ENCODE measurements at regions not wholly inside any gene's neighbourhood (a gene's known extent, or its start where the extent isn't known, plus 50 kb on each side); places are given as distances from the start of the nearest gene placed in this dataset.

DNA sequence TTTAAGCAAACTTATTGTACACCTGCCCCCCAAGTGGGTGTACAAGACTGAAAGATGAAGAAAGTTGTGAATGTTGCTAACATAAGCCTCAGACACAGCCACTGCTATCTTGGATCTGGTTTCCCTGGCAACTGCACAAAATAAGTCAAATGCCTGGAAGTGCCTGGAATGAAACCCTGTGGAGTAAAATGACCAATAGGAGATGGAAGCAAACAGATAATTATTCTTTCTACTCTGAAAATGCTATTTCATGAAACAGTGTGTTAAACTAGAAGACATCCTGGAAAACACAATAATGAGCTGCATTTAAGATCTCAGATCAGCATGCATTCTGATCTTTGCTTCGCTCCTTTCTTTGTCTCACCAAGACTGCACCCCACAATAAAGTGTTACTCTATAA, 1016.0 kb downstream of the ARAP2 start:
- Histone ChIP-seq H3K27ac (ENCODE audit: low read depth in 1 of 2, low read length in 2 of 2) (no peak overlapping the region), H3K4me3 (ENCODE audit: low read length) (no peak overlapping the region), H3K36me3 (ENCODE audit: insufficient read depth, low read length) (no peaks in the 10 kb centered on the region), H3K27me3 (ENCODE audit: control insufficient read depth in 1 of 2, insufficient read depth in 2 of 2, low read length in 2 of 2) (no peaks in the 10 kb centered on the region), H3K4me1 (ENCODE audit: insufficient read depth, low read length) (no peaks in the 10 kb centered on the region), H3K9me3 (ENCODE audit: control insufficient read depth in 1 of 2, insufficient read depth in 1 of 2, low read length in 2 of 2) (no peaks in the 10 kb centered on the region)
- H3K36me3 Mint-ChIP-seq (ENCODE audit: low read depth), result no peaks in the 10 kb centered on the region
- ChIA-PET CTCF (interaction anchor here (0.6 kb wide), 1 partner anchor 259 kb away, joined by 3 read pairs; no protein-coding TSS in a partner anchor), POLR2A (no interaction called here)
- H3K27ac Mint-ChIP-seq, result no peak overlapping the region
- ATAC-seq (ENCODE audit: poor library complexity) (no peak), DNase-seq (no peak)
- intact Hi-C loops (cut with DNase I, micrococcal nuclease), result no loop called here
- no peaks in the 10 kb centered on the region for H3K27me3 Mint-ChIP-seq
- TF ChIP-seq, protein P1, sequence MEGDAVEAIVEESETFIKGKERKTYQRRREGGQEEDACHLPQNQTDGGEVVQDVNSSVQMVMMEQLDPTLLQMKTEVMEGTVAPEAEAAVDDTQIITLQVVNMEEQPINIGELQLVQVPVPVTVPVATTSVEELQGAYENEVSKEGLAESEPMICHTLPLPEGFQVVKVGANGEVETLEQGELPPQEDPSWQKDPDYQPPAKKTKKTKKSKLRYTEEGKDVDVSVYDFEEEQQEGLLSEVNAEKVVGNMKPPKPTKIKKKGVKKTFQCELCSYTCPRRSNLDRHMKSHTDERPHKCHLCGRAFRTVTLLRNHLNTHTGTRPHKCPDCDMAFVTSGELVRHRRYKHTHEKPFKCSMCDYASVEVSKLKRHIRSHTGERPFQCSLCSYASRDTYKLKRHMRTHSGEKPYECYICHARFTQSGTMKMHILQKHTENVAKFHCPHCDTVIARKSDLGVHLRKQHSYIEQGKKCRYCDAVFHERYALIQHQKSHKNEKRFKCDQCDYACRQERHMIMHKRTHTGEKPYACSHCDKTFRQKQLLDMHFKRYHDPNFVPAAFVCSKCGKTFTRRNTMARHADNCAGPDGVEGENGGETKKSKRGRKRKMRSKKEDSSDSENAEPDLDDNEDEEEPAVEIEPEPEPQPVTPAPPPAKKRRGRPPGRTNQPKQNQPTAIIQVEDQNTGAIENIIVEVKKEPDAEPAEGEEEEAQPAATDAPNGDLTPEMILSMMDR (IDR thresholded peaks at IDR 0.05), result no peak
- no peak overlapping the region for H3K4me3 Mint-ChIP-seq
- H3K4me1 Mint-ChIP-seq (ENCODE audit: low read depth), result no peaks in the 10 kb centered on the region
- no peaks in the 10 kb centered on the region for H3K9me3 Mint-ChIP-seq

DNA sequence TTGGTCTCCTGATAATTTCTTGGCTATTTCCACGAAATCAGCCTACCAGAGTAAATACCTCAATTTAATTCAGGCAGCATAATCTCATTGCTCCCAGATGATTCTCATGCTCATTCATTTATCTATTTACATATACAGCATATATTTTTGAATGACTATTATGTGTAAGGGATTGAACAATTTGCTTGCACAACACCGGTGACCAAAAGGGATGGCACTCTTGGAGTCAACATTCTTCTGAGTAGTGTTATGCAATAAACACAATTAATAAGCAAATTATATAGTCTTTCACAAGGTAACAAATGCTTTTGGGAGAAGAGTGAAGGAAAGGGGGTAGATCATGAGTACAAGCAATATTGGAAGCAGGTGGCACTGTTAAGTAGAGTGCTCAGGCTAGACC, 1015.3 kb downstream of the ARAP2 start:
- H3K4me1 ChIP-seq (ENCODE audit: insufficient read depth, low read length), result no peaks in the 10 kb centered on the region
- no peak overlapping the region for H3K4me3 ChIP-seq (ENCODE audit: low read length)
- intact Hi-C loops (cut with DNase I, micrococcal nuclease), result no loop called here

DNA sequence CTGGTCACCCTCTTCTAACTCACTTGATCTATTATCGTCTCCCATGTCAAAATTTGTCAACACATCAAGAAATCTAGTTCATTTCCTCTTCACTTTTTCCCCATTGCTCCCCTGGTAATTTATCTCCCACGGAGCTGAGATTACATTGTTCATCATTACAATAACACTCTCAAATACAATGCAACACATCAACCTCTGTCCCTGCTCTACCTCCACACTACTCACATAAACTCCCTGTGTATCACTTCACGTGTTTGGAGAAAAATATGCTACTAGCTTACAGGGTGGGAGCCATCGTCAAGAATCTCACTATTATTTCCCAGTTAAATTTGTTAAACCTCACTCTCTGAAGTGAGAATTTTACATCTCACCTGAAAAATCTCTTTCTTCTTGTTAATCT, 1006.4 kb downstream of the ARAP2 start:
- no peak overlapping the region for H3K4me3 ChIP-seq (ENCODE audit: low read length)
- Mint-ChIP-seq H3K4me3 (no peak overlapping the region), H3K9me3 (peaks cover 9% of the 10 kb centered on the region), H3K27ac (no peak overlapping the region), H3K4me1 (ENCODE audit: low read depth) (no peaks in the 10 kb centered on the region), H3K27me3 (no peaks in the 10 kb centered on the region), H3K36me3 (ENCODE audit: low read depth) (no peaks in the 10 kb centered on the region)
- DNase-seq (no peak), ATAC-seq (ENCODE audit: poor library complexity) (no peak)
- intact Hi-C loops (cut with DNase I, micrococcal nuclease), result no loop called here
- TF ChIP-seq, protein P1 (IDR thresholded peaks at IDR 0.05), result no peak
- POLR2A ChIA-PET, result no interaction called here
- H3K9me3 ChIP-seq (ENCODE audit: control insufficient read depth in 1 of 2, insufficient read depth in 1 of 2, low read length in 2 of 2), result peaks cover 0 to 6% of the 10 kb centered on the region in 2 experiments
- CTCF ChIA-PET, result no interaction called here
- no peaks in the 10 kb centered on the region for H3K36me3 ChIP-seq (ENCODE audit: insufficient read depth, low read length)
- no peak overlapping the region for H3K27ac ChIP-seq (ENCODE audit: low read depth in 1 of 2, low read length in 2 of 2)
- no peaks in the 10 kb centered on the region for H3K4me1 ChIP-seq (ENCODE audit: insufficient read depth, low read length)
- H3K27me3 ChIP-seq (ENCODE audit: control insufficient read depth in 1 of 2, insufficient read depth in 2 of 2, low read length in 2 of 2), result no peaks in the 10 kb centered on the region

More for the DNA sequence above, 1015.3 kb downstream of the ARAP2 start:
- no peaks in the 10 kb centered on the region for H3K27me3 Mint-ChIP-seq
- no peak overlapping the region for H3K4me3 Mint-ChIP-seq
- no peak overlapping the region for H3K27ac Mint-ChIP-seq
- no peaks in the 10 kb centered on the region for H3K27me3 ChIP-seq (ENCODE audit: control insufficient read depth in 1 of 2, insufficient read depth in 2 of 2, low read length in 2 of 2)
- no peaks in the 10 kb centered on the region for H3K9me3 Mint-ChIP-seq
- no peaks in the 10 kb centered on the region for H3K4me1 Mint-ChIP-seq (ENCODE audit: low read depth)
- ChIA-PET POLR2A (no interaction called here), CTCF (no interaction called here)
- H3K9me3 ChIP-seq (ENCODE audit: control insufficient read depth in 1 of 2, insufficient read depth in 1 of 2, low read length in 2 of 2), result no peaks in the 10 kb centered on the region
- DNase-seq (no peak), ATAC-seq (ENCODE audit: poor library complexity) (no peak)
- no peak overlapping the region for H3K27ac ChIP-seq (ENCODE audit: low read depth in 1 of 2, low read length in 2 of 2)
- TF ChIP-seq, protein P1 (IDR thresholded peaks at IDR 0.05), result no peak
- no peaks in the 10 kb centered on the region for H3K36me3 ChIP-seq (ENCODE audit: insufficient read depth, low read length)
- H3K36me3 Mint-ChIP-seq (ENCODE audit: low read depth), result no peaks in the 10 kb centered on the region
